SK-N-SH (cell line): ENCODE measurements at regions not wholly inside any gene's neighbourhood (a gene's known extent, or its start where the extent isn't known, plus 50 kb on each side); places are given as distances from the start of the nearest gene placed in this dataset.

Source experiments
- CTCF ChIA-PET: fragments of 300-600, 350-600 bp; formaldehyde crosslinking; extraction: SDS; loops from one replicate; lab custom pipeline; 2021; lab: Yijun Ruan, JAX
- POLR2A ChIA-PET: fragments of 350-600 bp; sonication (Branson Sonifier 250); formaldehyde crosslinking; extraction: SDS; loops from one replicate; lab custom pipeline; 2020; ENCODE audit warnings: antibody characterized with exemption, inconsistent platforms; lab: Yijun Ruan, JAX
- DNase-seq: peaks from one replicate; pipeline ENCODE4 v3.0.0; 2012
- H2AFZ ChIP-seq: fragments of 200-600 bp; sonication (generic); 2 replicates; pipeline ENCODE4 v1.8.1; 2016; ENCODE audit warnings: antibody characterized with exemption, mild to moderate bottlenecking, low read depth
- H3F3A ChIP-seq: fragments of 200-600 bp; sonication (generic); replicated peaks from 2 replicates; pipeline ENCODE3; 2016; ENCODE audit warnings: antibody characterized with exemption, mild to moderate bottlenecking; ENCODE audit not compliant: insufficient read depth
- H3K27ac ChIP-seq, 2 experiments: fragments of 200-500 bp in 1 of 2; fragments of 200-600 bp in 1 of 2; sonication (Bioruptor generic) in 1 of 2; sonication (generic), shearing (Covaris generic) in 1 of 2; 2 replicates each; pipeline versions ENCODE4 v1.5.1 to v1.6.1; 2014 to 2016; ENCODE audit warnings: low read depth in 2 of 2, inconsistent platforms in 1 of 2, low read length in 1 of 2, mild to moderate bottlenecking in 1 of 2, mixed read lengths in 1 of 2
- H3K27me3 ChIP-seq: fragments of 200-600 bp; sonication (generic), shearing (Covaris generic); 2 replicates; pipeline ENCODE4 v1.6.1; 2016; ENCODE audit warnings: mixed run types; ENCODE audit not compliant: insufficient read depth
- H3K36me3 ChIP-seq, 2 experiments: fragments of 200-500 bp in 1 of 2; fragments of 200-600 bp in 1 of 2; sonication (Bioruptor generic) in 1 of 2; sonication (generic) in 1 of 2; replicated peaks in 1 of 2; 2 replicates each; pipeline versions ENCODE3 to v1.5.1; 2014 to 2016; ENCODE audit warnings: low read length in 1 of 2, mild to moderate bottlenecking in 1 of 2; ENCODE audit not compliant: insufficient read depth in 2 of 2, control insufficient read depth in 1 of 2
- H3K4me1 ChIP-seq, 2 experiments: fragments of 200-500 bp in 1 of 2; fragments of 200-600 bp in 1 of 2; sonication (Bioruptor generic) in 1 of 2; sonication (generic), shearing (Covaris generic) in 1 of 2; 2 replicates each; pipeline versions ENCODE4 v1.5.1 to v1.6.1; 2014 to 2016; ENCODE audit warnings: low read depth in 1 of 2, low read length in 1 of 2, mixed run types in 1 of 2; ENCODE audit not compliant: insufficient read depth in 2 of 2, control insufficient read depth in 1 of 2
- H3K4me2 ChIP-seq: fragments of 200-600 bp; sonication (generic), shearing (Covaris generic); 2 replicates; pipeline ENCODE4 v1.6.1; 2017; ENCODE audit warnings: mixed run types
- H3K4me3 ChIP-seq, 2 experiments: fragments of 200-500 bp in 1 of 2; fragments of 200-600 bp in 1 of 2; sonication (Bioruptor generic) in 1 of 2; sonication (generic), shearing (Covaris generic) in 1 of 2; 2 replicates each; pipeline versions ENCODE4 v1.5.1 to v1.8.1; 2014 to 2016; ENCODE audit warnings: low read depth in 2 of 2, inconsistent platforms in 1 of 2, low read length in 1 of 2, mild to moderate bottlenecking in 1 of 2, mixed read lengths in 1 of 2, moderate library complexity in 1 of 2
- H3K79me2 ChIP-seq: fragments of 200-600 bp; sonication (generic); 2 replicates; pipeline ENCODE4 v1.8.1; 2017; ENCODE audit warnings: mild to moderate bottlenecking; ENCODE audit not compliant: insufficient read depth
- H3K9ac ChIP-seq: fragments of 200-600 bp; sonication (generic); 2 replicates; pipeline ENCODE4 v1.6.1; 2017; ENCODE audit warnings: mixed run types
- H3K9me2 ChIP-seq: fragments of 200-600 bp; sonication (generic); 2 replicates; pipeline ENCODE4 v1.6.1; 2017; ENCODE audit warnings: mixed run types
- H3K9me3 ChIP-seq: fragments of 200-600 bp; sonication (generic); 2 replicates; pipeline ENCODE4 v1.6.1; 2017; ENCODE audit warnings: mixed run types, mild to moderate bottlenecking, moderate library complexity
- H4K20me1 ChIP-seq: fragments of 200-600 bp; sonication (generic); 2 replicates; pipeline ENCODE4 v1.6.1; 2017; ENCODE audit warnings: mild to moderate bottlenecking, mixed run types; ENCODE audit not compliant: insufficient read depth
- FOXM1 ChIP-seq: IDR thresholded peaks from 2 replicates; pipeline ENCODE4 v1.4.0; 2012; ENCODE audit warnings: low read depth, mild to moderate bottlenecking
- RAD21 ChIP-seq: IDR thresholded peaks from 2 replicates; pipeline ENCODE4 v1.6.1; 2012; ENCODE audit warnings: mild to moderate bottlenecking, low read length
- SIN3A ChIP-seq: IDR thresholded peaks from 2 replicates; pipeline ENCODE4 v1.6.1; 2012; ENCODE audit warnings: low read depth, mild to moderate bottlenecking, low read length, moderate library complexity, borderline replicate concordance
- TAF1 ChIP-seq: IDR thresholded peaks from 2 replicates; pipeline ENCODE4 v1.6.1; 2012; ENCODE audit warnings: low read depth, mild to moderate bottlenecking, low read length, moderate library complexity, borderline replicate concordance
- USF1 ChIP-seq: IDR thresholded peaks from 2 replicates; pipeline ENCODE4 v1.4.0; 2012; ENCODE audit warnings: low read depth, borderline replicate concordance
- USF2 ChIP-seq: fragments of 150-350 bp; IDR thresholded peaks from 2 replicates; pipeline ENCODE4 v1.6.1; 2017; ENCODE audit warnings: antibody characterized with exemption, low read length, low read depth, borderline replicate concordance
- WGBS: methylation state at CpG from one replicate; pipeline ENCODE4 v1.1.6; 2017; ENCODE audit warnings: low lambda C conversion rate; 5-methylcytosine and 5-hydroxymethylcytosine counted together

DNA sequence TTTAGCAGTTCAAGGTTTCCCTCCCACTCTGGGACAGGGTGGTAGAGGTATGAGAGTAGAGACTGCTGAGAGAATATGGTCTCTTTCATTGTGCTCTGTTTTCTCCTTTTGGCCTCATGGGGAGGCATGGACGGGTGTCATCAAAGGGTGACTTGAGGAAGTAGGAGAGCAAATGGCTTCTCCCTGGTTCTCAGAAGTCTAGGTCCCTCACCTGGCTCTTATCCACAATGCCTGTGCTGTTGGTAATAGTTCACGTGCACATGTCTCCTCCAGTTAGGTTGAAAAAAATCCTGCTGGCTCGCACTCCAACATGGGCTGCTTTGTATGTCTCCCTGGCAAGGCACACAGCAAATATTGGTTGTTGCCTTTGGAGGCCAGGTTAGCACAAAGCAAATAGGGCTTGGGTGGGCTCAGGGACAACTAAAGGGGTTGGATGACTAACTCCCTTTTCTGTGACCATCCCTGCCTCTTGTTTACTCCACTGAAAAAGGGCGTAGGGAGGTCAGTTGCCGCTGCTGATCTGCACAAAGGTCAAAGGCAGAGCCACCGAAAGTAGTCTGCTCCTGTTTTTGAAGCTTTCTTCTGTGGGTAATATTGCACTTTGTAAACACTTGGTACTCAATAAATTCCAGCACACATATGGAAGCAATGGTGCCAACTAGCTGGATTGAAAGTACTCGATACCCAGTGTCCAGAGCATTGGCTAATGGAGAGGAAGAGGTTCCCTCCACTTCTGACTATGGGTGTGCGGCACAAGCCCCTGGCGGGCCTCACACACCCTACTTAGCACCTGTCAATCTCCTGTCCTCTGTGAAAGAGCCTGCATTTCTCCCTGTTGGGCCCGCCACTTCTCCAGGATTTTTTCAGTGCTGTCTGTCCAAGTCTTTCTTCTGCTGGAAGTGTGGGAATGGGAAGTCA lies 121.8 kb downstream of the SLC38A6 start:
- H3K4me2 ChIP-seq = peak overlapping the region; percentile 46
- POLR2A ChIA-PET = no interaction called here
- no peaks in the 10 kb centered on the region for H4K20me1 ChIP-seq
- peak overlapping the region; percentile 71 for H3K9ac ChIP-seq
- WGBS = 85% methylated on average over 9 of the region's 10 CpGs
- H3K9me3 ChIP-seq = no peaks in the 10 kb centered on the region
- H2AFZ ChIP-seq = peak overlapping the region; percentile 63; the same call in 1 of the 2 replicates
- H3F3A ChIP-seq = peaks cover 18% of the 10 kb centered on the region
- no peaks in the 10 kb centered on the region for H3K9me2 ChIP-seq
- CTCF ChIA-PET = no interaction called here
- peaks cover 4 to 34% of the 10 kb centered on the region in 2 experiments; a peak in 3 of 4 replicates for H3K4me1 ChIP-seq
- no peak overlapping the region for H3K4me3 ChIP-seq
- no peak for TF ChIP-seq TAF1
- no peak for TF ChIP-seq RAD21
- TF ChIP-seq SIN3A = no peak
- no peak for TF ChIP-seq FOXM1
- no peak for TF ChIP-seq USF1
- TF ChIP-seq USF2 = no peak
- TF ChIP-seq, all 33 proteins: peak for 0
- peak overlapping the region; percentile 86 to 98 for H3K27ac ChIP-seq
- DNase-seq = no peak
- peaks cover 0 to under 1% of the 10 kb centered on the region in 2 experiments for H3K36me3 ChIP-seq
- no peaks in the 10 kb centered on the region for H3K79me2 ChIP-seq
- H3K27me3 ChIP-seq = no peaks in the 10 kb centered on the region
